HG02610 (cell line): ENCODE measurements at regions not wholly inside any gene's neighbourhood (a gene's known extent, or its start where the extent isn't known, plus 50 kb on each side); places are given as distances from the start of the nearest gene placed in this dataset.
"Not testable (repeated sequence)": the region's sequence is repeated elsewhere in the genome, so short reads cannot be mapped to it uniquely, and the experiment has no call there.

Experiments used
- ATAC-seq: cut with Tn5 transposase; IDR thresholded peaks from one replicate; pipeline ENCODE4 v1.9.1; 2021; ENCODE audit warnings: mild to moderate bottlenecking, moderate library complexity; ENCODE audit not compliant: unreplicated experiment

DNA sequence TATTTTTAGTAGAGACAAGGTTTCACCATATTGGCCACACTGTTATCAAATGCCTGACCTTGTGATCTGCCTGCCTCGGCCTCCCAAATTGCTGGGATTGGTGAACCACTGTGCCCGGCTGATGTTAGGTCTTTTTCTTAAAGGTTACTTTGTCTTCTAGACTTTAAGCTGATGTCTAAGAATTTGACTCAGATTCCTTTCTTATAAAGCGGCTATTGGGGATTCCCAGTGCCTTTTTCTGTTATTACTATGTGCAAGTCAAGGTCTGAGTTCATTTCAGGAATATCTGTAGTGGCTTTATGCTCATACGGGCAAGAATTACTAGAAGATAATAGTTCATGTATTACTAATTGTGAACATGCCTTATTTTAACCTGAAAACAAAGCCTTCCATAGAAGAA is 102.8 kb downstream of the LAT start:
- peak; percentile 81 for ATAC-seq

GRCh38 chr16:29081829-29082639 is 97.2 kb downstream of the LAT start:
- ATAC-seq: peak; percentile 44

DNA sequence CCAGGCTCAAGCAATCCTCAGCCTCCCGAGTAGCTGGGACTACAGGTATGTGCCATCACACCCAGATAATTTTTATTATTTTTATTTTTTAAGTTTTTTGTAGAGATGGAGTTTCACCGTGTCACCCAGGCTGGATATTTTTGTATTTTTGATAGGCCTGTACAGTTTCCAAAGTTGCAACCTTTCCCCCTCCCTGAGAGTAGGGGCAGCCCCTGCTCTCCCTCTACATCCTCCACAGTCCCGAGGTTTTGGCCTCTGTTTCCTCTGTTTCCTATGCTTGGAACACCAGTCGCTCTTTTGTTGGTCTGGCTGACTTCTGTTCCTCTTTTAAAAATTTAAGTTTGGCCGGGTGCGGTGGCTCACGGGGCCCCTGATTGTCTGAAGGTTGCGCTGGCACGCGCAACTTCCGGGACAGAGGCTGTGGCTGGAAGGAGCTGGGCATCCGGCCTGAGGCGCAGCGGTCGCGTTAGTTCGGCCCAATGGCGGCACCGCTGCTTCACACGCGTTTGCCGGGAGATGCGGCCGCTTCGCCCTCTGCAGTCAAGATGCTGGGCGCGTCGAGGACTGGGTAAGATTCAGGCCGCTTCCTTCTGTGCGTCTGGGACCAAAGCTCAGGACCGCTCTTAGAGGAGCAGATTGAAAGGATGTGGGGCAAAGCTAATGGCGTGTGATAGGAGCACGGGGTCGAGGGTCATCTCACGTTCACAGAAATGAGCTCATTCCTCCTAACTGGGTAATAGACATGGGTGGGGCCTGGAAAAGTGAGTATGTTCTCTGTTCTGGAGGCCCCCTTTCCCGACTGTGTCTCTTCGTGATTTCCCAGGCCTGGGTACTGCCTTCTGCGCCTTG is 89.9 kb downstream of the LAT start:
- ATAC-seq: peak; percentile 91

DNA sequence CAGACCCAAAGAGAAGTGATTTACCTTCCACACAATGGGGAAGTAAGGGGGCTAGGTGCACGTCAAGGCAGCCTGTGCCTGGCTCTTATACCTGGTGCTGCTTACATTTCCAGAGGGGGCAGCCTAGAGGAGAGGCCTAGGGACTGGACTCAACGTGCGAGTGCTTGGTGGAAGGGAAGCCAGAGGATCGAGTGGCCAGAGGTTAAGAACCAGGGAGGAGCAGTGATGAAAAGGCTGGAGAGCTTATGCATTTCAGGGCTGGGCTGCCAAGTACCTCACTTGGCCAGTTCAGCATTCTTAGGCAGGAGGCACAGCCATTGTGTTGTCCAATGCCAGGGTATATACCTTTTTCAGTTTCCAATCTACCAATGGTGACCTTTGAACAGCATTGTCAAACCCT is 77.4 kb downstream of the LAT start:
- ATAC-seq: not testable (repeated sequence)

GRCh38 chr16:29061467-29061921 is 76.6 kb downstream of the LAT start:
- not testable (repeated sequence) for ATAC-seq

DNA sequence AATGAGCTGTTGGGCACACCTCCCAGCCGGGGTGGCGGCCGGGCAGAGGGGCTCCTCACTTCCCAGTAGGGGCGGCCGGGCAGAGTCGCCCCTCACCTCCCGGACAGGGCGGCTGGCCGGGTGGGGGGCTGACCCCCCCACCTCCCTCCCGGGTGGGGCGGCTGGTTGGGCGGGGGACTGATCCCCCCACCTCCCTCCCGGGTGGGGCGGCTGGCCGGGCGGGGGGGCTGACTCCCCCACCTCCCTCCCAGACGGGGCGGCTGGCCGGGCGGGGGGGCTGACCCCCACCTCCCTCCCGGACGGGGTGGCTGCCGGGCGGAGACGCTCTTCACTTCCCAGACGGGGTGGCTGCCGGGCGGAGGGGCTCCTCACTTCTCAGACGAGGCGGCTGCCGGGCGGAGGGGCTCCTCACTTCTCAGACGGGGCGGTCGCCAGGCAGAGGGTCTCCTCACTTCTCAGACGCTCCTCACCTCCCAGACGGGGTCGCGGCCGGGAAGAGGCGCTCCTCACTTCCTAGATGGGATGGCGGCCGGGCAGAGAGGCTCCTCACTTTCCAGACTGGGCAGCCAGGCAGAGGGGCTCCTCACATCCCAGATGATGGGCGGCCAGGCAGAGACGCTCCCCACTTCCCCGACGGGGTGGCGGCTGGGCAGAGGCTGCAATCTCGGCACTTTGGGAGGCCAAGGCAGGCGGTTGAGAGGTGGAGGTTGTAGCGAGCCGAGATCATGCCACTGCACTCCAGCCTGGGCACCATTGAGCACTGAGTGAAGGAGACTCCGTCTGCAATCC is 75.4 kb downstream of the LAT start:
- not testable (repeated sequence) for ATAC-seq

- ATAC-seq: not testable (repeated sequence)
Measured at GRCh38 chr16:29059575-29059974, 74.7 kb downstream of the LAT start.
